ENCODE measurements at regions not wholly inside any gene's neighbourhood (a gene's known extent, or its start where the extent isn't known, plus 50 kb on each side); places are given as distances from the start of the nearest gene placed in this dataset.

DNA sequence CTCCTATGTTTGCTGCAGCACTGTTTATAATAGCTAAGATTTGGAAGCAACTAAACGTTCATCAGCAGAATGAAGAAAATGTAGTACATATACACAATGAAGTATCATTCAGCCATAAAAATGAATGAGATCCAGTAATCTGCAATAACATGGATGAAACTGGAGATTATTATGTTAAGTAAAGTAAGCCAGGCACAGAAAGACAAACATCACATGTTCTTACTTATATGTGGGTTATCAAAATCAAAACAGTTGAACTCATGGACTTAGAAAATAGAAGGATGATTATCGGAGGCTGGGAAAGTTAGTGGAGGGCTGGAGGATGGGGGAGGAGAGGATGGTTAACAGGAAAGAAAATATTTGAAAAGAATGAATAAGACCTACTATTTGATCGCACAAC is 1017.6 kb downstream of the KCNT2 start:
- DNase-seq (ENCODE audit: low read depth, low spot score) = no peak
- in situ Hi-C loops (cut with HindIII; ENCODE audit: low pct_unique_long_range_greater_than_20kb, low sequenced_read_pairs) = no loop called here

DNA sequence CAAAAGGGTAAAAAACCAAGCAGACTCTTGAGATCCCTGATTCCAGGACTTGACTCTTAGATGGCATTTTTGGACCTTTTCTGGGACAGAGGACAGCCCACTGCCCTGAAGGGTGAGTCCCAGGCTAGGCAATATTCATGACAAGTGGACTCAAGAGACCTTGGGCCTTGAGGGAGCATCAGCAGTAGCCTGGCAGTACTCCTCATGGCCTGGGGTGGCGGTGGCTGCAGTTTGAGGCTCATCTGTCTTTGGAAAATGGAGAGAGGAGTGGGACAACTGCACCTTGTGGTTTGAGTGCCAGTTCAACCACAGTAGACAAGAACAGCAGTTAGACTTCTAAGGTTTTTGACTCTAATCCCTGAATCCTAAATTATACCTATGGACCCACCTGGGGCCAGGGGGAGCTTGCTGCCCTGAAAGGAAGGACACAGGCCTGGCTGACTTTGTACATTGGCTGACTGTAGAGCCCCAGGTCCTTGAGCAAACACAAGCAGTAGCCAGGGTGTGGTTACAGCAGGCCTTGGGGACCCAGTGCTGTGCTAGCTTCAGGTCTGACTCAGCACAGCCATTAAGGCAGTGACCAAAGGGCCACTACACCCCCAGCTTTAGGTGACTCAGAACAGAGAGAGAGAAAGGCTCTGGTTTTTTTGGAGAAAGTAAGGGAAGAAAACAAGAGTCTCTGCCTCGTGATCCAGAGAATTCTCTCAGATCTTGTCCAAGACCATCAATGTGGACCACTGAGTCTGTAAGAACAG is 1023.2 kb downstream of the KCNT2 start:
- in situ Hi-C loops (cut with HindIII; ENCODE audit: low pct_unique_long_range_greater_than_20kb, low sequenced_read_pairs) = no loop called here
- DNase-seq (ENCODE audit: low read depth, low spot score) = no peak

DNA sequence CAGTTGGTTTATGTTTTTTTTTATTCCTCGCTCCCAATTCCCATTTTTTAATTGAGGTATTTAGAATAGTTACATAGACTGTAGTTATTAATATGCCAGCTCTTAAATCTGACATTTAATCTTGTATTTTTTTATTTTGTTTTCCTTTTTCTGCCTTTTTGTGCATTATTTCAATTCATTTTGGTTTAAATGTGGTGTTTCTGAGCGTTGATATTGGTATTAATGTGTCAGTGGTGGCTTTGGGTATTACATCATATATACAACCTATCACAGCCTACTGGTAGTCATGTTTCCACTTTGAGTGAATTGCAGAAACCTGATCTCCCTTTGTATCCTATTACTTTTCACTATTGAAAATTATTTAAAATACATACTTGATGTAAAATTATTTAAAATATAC is 1027.3 kb downstream of the KCNT2 start:
- in situ Hi-C loops (cut with HindIII; ENCODE audit: low pct_unique_long_range_greater_than_20kb, low sequenced_read_pairs) = no loop called here
- peak; percentile 11 for DNase-seq (ENCODE audit: low read depth, low spot score)

DNA sequence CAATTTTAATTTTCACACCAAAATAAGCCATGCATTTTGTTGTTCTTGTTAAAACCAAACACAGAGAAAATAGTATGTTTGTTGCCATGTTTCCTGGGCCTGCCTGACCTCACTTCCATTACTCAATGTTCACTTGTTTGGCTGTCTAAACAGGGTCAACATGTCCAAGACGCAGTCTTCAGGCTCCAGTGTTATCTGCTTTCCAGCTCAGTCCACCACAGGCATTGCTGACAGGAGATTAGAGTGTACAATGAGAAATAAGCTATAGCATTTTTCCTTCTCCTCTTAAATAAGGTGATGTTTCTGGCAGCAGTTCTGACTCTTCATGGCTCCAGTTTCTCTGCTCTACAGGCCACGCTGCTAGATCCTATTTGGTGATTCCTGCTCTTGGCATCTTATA is 1030.5 kb downstream of the KCNT2 start:
- no peak for DNase-seq (ENCODE audit: low read depth, low spot score)
- in situ Hi-C loops (cut with HindIII; ENCODE audit: low pct_unique_long_range_greater_than_20kb, low sequenced_read_pairs) = no loop called here

DNA sequence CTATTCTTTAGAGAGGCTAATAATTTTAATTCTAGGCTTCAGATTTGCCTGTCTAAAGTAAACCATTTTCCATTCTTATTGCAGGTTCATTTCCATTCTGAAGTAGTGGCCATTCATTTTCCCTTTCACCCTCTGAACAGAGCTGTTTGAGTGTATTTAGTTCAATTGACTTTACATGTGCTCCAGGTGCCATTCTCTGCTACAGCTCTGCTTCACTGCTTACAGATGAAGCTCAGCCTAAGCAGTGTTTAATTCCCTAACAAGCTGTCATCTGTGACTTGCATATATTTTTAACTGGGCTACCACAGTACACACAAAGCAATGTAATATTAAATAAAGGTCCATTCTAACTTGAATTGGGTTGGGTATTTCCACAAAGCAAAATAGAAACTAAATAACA is 1031.6 kb downstream of the KCNT2 start:
- no peak for DNase-seq (ENCODE audit: low read depth, low spot score)
- in situ Hi-C loops (cut with HindIII; ENCODE audit: low pct_unique_long_range_greater_than_20kb, low sequenced_read_pairs) = no loop called here

DNA sequence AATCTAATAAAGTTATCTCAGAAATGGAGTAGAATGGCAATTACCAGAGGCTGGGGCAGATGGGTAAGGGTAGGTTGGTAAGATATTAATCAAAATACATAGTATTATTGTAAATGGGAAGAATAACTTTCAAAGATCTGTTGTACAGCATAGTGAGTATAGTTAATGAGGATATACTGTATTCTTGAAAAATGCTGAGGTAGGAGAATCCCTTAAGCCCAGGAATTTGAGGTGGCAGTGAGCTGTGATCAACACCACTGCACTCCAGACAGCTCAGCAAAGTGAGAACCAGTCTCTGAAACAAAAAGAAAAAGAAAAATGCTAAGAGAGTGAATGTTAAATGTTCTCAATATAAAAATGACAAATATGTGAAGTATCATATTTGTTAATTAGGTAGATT is 1033.7 kb downstream of the KCNT2 start:
- in situ Hi-C loops (cut with HindIII; ENCODE audit: low pct_unique_long_range_greater_than_20kb, low sequenced_read_pairs) = no loop called here
- DNase-seq (ENCODE audit: low read depth, low spot score) = no peak

DNA sequence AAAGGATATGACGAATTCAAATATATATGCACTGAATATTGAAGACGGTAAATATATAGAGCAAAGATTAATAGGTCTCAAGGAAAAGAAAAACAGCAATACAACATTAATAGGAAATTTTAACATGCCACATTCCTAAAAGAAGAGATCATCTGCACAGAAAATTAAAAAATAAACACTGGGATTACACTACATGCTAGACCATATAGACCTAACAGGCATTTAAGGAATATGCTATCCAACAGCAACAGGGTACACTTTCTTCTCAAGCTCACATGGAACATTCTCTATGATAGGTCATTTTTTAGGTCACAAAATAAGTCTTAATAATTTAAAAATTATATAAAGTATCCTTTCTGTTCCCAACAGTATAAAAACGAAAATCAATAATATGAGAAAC is 1038.3 kb downstream of the KCNT2 start:
- no peak for DNase-seq (ENCODE audit: low read depth, low spot score)
- in situ Hi-C loops (cut with HindIII; ENCODE audit: low pct_unique_long_range_greater_than_20kb, low sequenced_read_pairs) = no loop called here

DNA sequence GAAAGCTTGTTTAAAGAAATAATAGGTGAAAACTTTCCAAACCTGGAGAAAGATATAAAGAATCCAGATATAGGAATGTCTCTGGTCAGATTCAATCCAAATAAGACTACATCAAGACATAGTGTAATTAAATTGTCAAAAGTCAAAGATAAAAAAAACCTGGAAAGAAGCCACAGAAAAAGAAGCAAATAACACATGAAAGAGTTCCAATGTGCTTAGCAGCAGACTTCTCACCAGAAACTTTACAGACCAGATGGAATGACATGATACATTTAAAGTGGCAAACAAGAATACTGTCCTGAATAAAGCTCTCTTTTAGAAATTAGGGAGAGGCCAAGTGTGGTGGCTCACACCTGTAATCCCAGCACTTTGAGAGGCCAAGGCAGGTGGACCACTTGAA is 1039.9 kb downstream of the KCNT2 start:
- in situ Hi-C loops (cut with HindIII; ENCODE audit: low pct_unique_long_range_greater_than_20kb, low sequenced_read_pairs) = no loop called here

DNA sequence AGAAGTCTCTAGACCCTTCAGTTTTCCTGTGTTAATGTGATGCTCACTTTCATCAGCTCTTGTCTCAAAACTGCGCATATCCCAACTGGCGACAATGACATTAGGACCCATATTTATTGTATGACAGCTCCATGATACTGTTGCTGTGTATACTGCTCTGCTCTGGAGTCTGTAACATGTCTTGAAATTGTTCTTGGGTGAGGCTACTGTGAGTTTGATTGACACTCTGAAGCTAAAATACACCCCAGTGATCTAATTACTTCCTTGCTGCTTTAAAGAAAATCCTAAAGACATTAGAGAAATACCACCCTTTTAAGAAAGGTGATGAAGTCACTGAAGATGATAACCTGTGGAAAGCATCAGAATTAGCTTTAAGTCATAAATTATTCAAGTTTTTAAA is 1046.2 kb downstream of the KCNT2 start:
- no peak for DNase-seq (ENCODE audit: low read depth, low spot score)
- in situ Hi-C loops (cut with HindIII; ENCODE audit: low pct_unique_long_range_greater_than_20kb, low sequenced_read_pairs) = no loop called here

More for the DNA sequence above, 1039.9 kb downstream of the KCNT2 start:
- no peak for DNase-seq (ENCODE audit: low read depth, low spot score)

DNA sequence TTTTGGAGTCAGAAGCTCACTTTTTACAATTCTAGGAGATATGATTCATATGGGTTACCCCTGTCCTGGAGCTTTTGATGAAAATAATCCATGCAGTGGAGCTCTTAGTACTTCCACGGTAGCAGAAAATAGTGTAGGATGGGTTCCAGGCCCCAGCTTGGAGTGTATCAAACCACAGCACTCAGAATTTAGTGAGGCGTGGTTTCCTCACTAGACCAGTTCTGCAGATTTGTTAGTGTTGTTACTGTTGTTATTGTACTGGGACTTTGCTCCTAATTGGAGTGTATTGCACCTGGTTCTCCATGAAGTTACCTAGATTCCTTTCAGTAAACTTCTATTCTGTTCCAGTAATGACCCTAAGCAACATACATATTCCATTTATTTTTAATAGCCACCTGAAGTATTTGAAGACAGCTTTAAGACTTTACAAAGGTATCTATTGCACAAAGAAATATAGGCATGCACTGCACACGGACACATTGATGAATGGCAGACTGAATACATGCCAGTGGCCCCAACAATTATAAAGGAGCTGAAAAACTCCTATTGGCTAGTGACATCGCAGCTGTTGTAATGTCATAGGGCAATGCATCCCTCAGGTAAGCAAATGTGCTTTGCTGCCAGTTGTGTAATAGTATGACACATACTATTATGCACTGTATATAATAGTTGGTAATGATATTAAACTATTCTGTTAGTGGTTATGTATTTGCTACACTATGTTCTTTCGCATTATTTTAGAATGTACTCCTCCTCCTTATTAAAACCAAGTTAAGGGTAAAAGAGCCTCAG is 1058.0 kb downstream of the KCNT2 start:
- in situ Hi-C loops (cut with HindIII; ENCODE audit: low pct_unique_long_range_greater_than_20kb, low sequenced_read_pairs) = no loop called here
- no peak for DNase-seq (ENCODE audit: low read depth, low spot score)

DNA sequence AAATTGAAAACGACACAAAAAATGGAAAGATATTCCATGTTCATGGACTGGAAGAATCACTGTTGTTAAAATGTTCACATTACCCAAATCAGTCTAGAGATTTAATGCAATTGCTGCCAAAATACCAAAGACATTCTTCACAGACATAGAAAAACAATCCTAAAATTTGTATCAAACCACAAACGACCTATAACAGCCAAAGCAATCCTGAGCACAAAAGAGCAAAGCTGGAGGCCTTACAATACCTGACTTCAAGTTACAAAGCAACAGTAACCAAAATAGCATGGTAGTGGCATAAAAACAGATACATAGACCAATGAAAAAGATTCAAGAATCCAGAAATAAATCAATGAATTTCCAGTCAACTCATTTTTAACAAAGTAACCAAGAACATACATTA is 1077.3 kb downstream of the KCNT2 start:
- no peak for DNase-seq (ENCODE audit: low read depth, low spot score)
- in situ Hi-C loops (cut with HindIII; ENCODE audit: low pct_unique_long_range_greater_than_20kb, low sequenced_read_pairs) = no loop called here

DNA sequence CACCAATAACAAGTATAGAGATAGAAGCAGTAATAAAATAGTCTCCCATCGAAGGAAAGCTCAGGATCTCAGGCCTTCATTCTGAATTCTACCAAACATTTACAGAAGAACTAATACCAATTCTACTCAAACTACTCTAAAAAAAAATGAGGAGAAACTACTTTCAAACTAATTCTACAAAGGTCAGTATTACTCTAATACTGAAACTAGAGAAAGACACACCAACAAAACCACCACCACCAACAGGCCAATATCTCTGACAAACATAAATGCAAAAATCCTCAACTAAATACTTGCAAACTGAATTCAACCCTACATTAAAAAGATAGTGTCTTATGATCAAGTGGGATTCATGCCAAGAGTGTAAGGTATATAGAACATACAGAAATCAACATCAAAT is 1078.4 kb downstream of the KCNT2 start:
- no peak for DNase-seq (ENCODE audit: low read depth, low spot score)
- in situ Hi-C loops (cut with HindIII; ENCODE audit: low pct_unique_long_range_greater_than_20kb, low sequenced_read_pairs) = no loop called here

DNA sequence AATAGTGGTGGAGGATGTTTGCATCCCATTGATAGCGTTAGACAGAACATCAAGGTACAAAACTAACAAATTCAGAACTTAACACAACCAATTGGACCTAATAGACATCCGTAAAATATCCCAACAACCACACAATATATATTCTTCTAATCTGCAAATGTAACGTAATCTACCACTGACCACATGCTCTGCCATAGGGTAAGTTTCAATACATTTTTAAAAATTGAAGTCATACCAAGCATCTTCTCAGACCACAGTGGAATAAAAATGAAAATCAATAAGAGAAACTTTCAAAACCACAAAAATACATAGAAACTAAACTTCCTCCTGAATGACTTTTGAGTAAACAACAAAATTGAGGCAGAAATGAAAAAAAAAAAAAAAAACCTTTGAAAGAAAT is 1087.5 kb downstream of the KCNT2 start:
- no peak for DNase-seq (ENCODE audit: low read depth, low spot score)
- in situ Hi-C loops (cut with HindIII; ENCODE audit: low pct_unique_long_range_greater_than_20kb, low sequenced_read_pairs) = no loop called here

DNA sequence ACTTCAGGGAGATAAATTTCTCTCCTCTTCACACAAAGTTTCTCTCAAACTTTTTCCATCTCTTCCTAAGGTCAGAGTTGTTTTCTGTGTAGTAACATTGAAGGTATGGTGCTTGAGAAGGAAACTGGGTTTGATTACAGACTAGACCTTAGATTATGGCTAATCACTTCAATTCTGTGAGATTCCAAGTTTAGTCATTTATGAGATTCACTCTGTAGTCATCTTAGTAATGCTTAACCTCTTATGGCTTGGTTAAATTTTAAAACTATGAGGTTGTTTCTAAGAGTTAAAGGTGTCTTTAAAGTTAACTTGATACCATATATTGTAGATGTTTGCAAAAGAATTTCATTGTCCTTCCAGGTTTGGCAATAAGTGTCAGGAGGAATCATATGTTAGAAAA is 1092.2 kb downstream of the KCNT2 start:
- no peak for DNase-seq (ENCODE audit: low read depth, low spot score)
- in situ Hi-C loops (cut with HindIII; ENCODE audit: low pct_unique_long_range_greater_than_20kb, low sequenced_read_pairs) = no loop called here

DNA sequence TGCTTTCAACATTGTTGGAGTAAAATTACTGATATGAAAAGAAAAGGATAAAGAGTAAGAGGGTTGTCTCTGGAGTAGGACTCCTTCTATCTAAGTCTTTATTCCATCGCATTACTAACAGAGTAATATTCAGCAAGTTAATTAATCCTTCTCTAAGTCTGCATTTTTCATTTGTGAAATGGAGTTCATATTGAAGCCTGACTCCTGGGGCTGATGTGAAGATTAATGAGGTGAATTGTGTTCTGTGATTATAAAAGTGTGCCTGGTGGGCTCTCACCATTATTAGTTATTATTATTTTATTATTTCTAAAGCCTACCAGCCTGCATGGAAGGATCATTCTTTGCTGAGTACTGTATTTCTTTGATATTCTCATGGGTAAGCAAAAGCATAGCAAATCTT is 1096.7 kb downstream of the KCNT2 start:
- in situ Hi-C loops (cut with HindIII; ENCODE audit: low pct_unique_long_range_greater_than_20kb, low sequenced_read_pairs) = no loop called here
- no peak for DNase-seq (ENCODE audit: low read depth, low spot score)

DNA sequence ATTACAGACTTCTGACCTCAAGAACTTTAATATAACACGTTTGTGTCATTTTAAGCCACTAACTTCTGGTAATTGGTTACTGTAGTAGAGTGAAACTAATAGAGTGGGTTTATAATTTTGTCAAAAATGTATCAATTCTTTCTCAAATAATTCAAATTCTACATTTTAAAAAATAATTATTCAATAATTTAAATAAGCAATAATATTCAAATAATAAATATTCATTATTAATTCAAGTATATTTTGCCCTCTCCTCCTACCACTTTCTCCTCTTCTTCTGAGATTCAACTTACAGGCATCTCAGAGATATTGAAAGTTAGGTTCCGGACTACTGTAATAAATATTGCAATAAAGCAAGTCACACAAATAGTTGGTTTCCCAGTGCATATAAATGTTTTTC is 1107.1 kb downstream of the KCNT2 start:
- DNase-seq (ENCODE audit: low read depth, low spot score) = no peak
- in situ Hi-C loops (cut with HindIII; ENCODE audit: low pct_unique_long_range_greater_than_20kb, low sequenced_read_pairs) = no loop called here

DNA sequence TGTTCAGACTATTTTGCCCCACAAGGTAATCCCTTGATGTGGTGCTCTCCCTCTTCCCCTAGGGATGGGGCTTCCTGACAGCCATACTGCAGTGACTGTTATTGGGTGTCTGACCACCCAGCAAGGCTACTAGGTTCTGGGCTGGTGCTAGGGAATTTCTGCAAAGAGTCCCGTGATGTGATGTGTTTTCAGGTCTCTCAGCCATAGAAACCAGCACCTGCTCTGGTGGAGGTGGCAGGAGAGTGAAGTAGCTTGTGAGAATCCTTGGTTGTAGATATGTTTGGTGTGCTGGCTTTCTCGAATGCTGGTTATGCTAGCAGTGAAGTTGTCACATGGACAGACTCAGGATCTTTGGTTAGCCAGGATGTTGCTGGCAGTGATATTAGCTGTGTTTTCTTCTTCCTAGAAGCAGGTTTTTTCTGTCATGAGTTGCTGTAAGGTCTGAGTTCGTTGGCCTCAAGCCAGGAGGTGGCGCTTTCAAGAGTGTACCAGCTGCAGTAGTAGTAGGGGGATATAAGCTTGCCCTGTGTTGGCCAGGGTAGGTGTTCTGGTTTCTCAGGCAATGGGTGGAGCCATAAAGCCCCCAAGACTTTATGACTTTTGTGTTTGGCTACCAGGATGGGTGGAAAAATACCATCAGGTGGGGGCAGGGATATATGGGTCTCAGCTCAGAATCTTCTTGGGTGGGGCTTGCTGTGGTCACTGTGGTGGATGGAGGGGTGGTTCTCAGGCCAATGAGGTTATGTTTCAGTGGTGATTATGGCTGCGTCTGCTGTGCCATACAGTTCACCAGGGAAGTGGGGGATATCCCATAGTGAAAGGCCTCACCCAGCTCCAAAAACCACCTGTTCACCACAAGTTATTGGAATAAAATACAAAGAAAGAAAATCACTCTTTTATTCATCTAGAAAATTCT is 1112.3 kb downstream of the KCNT2 start:
- in situ Hi-C loops (cut with HindIII; ENCODE audit: low pct_unique_long_range_greater_than_20kb, low sequenced_read_pairs) = no loop called here
- DNase-seq (ENCODE audit: low read depth, low spot score) = no peak

DNA sequence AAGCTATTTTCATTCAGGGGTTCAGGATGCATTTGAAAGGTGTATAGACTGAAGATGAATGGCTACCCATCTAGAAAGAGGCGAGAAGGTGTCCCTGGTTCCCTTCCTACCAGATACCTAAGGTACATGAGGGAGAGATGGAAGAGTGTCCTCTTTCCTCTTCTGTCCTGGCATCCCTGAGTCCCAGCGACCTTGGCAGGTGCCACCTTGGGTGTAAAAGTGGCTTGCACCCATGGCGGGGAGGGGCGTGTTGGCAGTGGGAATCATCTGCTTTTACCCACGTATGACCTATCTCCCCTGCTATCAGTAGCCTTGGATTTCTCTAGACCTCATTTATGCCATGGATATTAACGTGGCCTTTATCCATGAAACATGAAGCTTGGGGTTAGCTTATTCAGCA is 1126.1 kb downstream of the KCNT2 start:
- in situ Hi-C loops (cut with HindIII; ENCODE audit: low pct_unique_long_range_greater_than_20kb, low sequenced_read_pairs) = no loop called here
- DNase-seq (ENCODE audit: low read depth, low spot score) = no peak

Data from SK-MEL-5 (cell line).